ENCODE measurements at regions not wholly inside any gene's neighbourhood (a gene's known extent, or its start where the extent isn't known, plus 50 kb on each side); places are given as distances from the start of the nearest gene placed in this dataset.

- TF ChIP-seq CTCF (IDR thresholded peaks at IDR 0.05; ENCODE audit: borderline replicate concordance, insufficient read depth, low read depth, low read length): no peak
- no peak overlapping the region for H3K4me3 ChIP-seq (ENCODE audit: low read depth, low read length)
Observed at GRCh38 chr1:119288751-119289150, 79.8 kb upstream of the HAO2 start.

- H3K4me3 ChIP-seq (ENCODE audit: low read depth, low read length): no peak overlapping the region
- no peak for TF ChIP-seq CTCF (IDR thresholded peaks at IDR 0.05; ENCODE audit: borderline replicate concordance, insufficient read depth, low read depth, low read length)
Observed at GRCh38 chr1:119290297-119290696, 78.3 kb upstream of the HAO2 start.

- TF ChIP-seq CTCF (IDR thresholded peaks at IDR 0.05; ENCODE audit: borderline replicate concordance, insufficient read depth, low read depth, low read length): no peak
- no peak overlapping the region for H3K4me3 ChIP-seq (ENCODE audit: low read depth, low read length)
Observed at GRCh38 chr1:119291611-119292206, 76.9 kb upstream of the HAO2 start.

- H3K4me3 ChIP-seq (ENCODE audit: low read depth, low read length): no peak overlapping the region
- no peak for TF ChIP-seq CTCF (IDR thresholded peaks at IDR 0.05; ENCODE audit: borderline replicate concordance, insufficient read depth, low read depth, low read length)
Observed at GRCh38 chr1:119293797-119294196, 74.8 kb upstream of the HAO2 start.

GRCh38 chr1:119294199-119294598, 74.4 kb upstream of the HAO2 start:
- TF ChIP-seq CTCF (IDR thresholded peaks at IDR 0.05; ENCODE audit: borderline replicate concordance, insufficient read depth, low read depth, low read length): no peak
- no peak overlapping the region for H3K4me3 ChIP-seq (ENCODE audit: low read depth, low read length)

GRCh38 chr1:119294722-119295121, 73.9 kb upstream of the HAO2 start:
- H3K4me3 ChIP-seq (ENCODE audit: low read depth, low read length): no peak overlapping the region
- no peak for TF ChIP-seq CTCF (IDR thresholded peaks at IDR 0.05; ENCODE audit: borderline replicate concordance, insufficient read depth, low read depth, low read length)

GRCh38 chr1:119298687-119299303, 69.8 kb upstream of the HAO2 start:
- no peak for TF ChIP-seq CTCF (IDR thresholded peaks at IDR 0.05; ENCODE audit: borderline replicate concordance, insufficient read depth, low read depth, low read length)
- no peak overlapping the region for H3K4me3 ChIP-seq (ENCODE audit: low read depth, low read length)
